ENCODE measurements at regions not wholly inside any gene's neighbourhood (a gene's known extent, or its start where the extent isn't known, plus 50 kb on each side); places are given as distances from the start of the nearest gene placed in this dataset.
"Not testable (repeated sequence)": the region's sequence is repeated elsewhere in the genome, so short reads cannot be mapped to it uniquely, and the experiment has no call there.

DNA sequence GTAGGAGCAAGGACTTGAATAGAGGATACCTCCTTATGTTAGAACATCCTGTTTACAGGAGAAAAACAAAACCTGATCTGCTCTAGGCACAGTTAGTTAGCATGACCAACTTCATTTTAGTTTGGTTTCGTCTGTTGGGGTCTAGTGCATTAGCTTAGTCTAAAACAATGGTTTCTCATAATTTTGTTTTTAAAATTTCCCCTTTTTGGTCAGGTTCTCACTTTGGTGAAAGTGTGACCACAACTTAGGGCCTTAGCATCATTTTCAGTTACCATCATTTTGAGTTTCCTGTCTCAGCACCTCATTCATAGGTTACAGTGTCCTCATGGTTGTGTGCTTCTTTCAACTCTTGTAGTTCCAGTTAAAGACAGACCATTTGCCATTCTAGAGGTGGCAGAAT lies 1277.0 kb upstream of the SLC39A10 start (continued):
- no peak for TF ChIP-seq CHD2 (IDR thresholded peaks at IDR 0.05; ENCODE audit: low read depth, low read length)
- no peak for TF ChIP-seq ZFP36 (IDR thresholded peaks at IDR 0.05; ENCODE audit: borderline replicate concordance, low read depth, low read length, partially characterized antibody)
- no peak for TF ChIP-seq NCOA5 (CRISPR knock-in tag; IDR thresholded peaks at IDR 0.05)
- TF ChIP-seq BCL6 (CRISPR knock-in tag; IDR thresholded peaks at IDR 0.05) = no peak
- TF ChIP-seq, protein P1, sequence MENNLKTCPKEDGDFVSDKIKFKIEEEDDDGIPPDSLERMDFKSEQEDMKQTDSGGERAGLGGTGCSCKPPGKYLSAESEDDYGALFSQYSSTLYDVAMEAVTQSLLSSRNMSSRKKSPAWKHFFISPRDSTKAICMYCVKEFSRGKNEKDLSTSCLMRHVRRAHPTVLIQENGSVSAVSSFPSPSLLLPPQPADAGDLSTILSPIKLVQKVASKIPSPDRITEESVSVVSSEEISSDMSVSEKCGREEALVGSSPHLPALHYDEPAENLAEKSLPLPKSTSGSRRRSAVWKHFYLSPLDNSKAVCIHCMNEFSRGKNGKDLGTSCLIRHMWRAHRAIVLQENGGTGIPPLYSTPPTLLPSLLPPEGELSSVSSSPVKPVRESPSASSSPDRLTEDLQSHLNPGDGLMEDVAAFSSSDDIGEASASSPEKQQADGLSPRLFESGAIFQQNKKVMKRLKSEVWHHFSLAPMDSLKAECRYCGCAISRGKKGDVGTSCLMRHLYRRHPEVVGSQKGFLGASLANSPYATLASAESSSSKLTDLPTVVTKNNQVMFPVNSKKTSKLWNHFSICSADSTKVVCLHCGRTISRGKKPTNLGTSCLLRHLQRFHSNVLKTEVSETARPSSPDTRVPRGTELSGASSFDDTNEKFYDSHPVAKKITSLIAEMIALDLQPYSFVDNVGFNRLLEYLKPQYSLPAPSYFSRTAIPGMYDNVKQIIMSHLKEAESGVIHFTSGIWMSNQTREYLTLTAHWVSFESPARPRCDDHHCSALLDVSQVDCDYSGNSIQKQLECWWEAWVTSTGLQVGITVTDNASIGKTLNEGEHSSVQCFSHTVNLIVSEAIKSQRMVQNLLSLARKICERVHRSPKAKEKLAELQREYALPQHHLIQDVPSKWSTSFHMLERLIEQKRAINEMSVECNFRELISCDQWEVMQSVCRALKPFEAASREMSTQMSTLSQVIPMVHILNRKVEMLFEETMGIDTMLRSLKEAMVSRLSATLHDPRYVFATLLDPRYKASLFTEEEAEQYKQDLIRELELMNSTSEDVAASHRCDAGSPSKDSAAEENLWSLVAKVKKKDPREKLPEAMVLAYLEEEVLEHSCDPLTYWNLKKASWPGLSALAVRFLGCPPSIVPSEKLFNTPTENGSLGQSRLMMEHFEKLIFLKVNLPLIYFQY (CRISPR knock-in tag; IDR thresholded peaks at IDR 0.05; ENCODE audit: borderline replicate concordance) = no peak

DNA sequence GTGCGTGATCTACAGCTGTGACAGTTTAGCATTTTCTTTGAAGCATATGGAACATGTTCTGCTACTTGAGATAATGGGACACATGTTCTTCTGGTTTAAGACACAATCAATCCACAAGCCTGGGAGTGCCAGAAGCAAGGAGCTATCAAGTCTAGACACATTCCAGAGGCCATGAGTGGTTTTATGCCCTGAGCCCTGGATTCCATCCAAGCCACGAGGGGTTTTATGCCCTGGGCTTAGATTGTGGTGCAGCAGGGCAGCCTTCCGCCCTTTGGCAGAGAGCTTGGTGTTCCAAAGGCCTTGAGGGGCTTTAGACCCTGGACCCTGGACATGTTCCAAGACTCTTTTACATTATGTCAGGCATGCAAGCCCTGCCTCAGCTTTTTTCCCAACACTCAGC lies 1289.6 kb upstream of the SLC39A10 start:
- H3K79me2 ChIP-seq (ENCODE audit: insufficient read depth, low read length); H3K27me3 ChIP-seq (ENCODE audit: control insufficient read depth in 1 of 2, insufficient read depth in 2 of 2, low read length in 2 of 2); H4K20me1 ChIP-seq (ENCODE audit: insufficient read depth, low read length); DNase-seq (ENCODE audit: low spot score); H3K4me1 ChIP-seq (ENCODE audit: insufficient read depth, low read length); CTCF ChIA-PET (ENCODE audit: low intra/inter-chr PET ratio, low total read pairs); H3K36me3 ChIP-seq (replicated peaks in 1 of 2; ENCODE audit: control insufficient read depth in 1 of 2, insufficient read depth in 2 of 2, low read length in 2 of 2); POLR2A ChIA-PET; H3K27ac ChIP-seq (ENCODE audit: extremely low read length, insufficient read depth, low read length); H3K9ac ChIP-seq (ENCODE audit: insufficient read depth, low read depth, low read length); BruUV-seq (replicated peaks); H3K4me3 ChIP-seq (replicated peaks in 1 of 3; ENCODE audit: insufficient read depth in 1 of 3, low read depth in 2 of 3, low read length in 3 of 3); H3K4me2 ChIP-seq (ENCODE audit: low read depth, low read length); FAIRE-seq; ATAC-seq; in situ Hi-C loops (cut with HindIII; ENCODE audit: extremely low pct_ligation_motif_present, low pct_unique_long_range_greater_than_20kb); H2AFZ ChIP-seq (ENCODE audit: low read length); intact Hi-C loops (cut with micrococcal nuclease; ENCODE audit: unreplicated experiment): not testable (repeated sequence)
- WGBS (ENCODE audit: low lambda C conversion rate) = 10% methylated on average over 3 of the region's 3 CpGs
- peaks cover 64% of the 10 kb centered on the region for H3K9me3 ChIP-seq (ENCODE audit: low read length)
